PFSK-1 (cell line): ENCODE measurements at regions not wholly inside any gene's neighbourhood (a gene's known extent, or its start where the extent isn't known, plus 50 kb on each side); places are given as distances from the start of the nearest gene placed in this dataset.

Source experiments
- POLR2AphosphoS5 ChIP-seq: IDR thresholded peaks from 2 replicates; pipeline ENCODE4 v1.6.1; 2012; ENCODE audit warnings: low read depth, mild to moderate bottlenecking, control low read depth, low read length, moderate library complexity
- TAF1 ChIP-seq: IDR thresholded peaks from 2 replicates; pipeline ENCODE4 v1.6.1; 2012; ENCODE audit warnings: low read length, control low read depth, borderline replicate concordance; ENCODE audit not compliant: insufficient read depth

DNA sequence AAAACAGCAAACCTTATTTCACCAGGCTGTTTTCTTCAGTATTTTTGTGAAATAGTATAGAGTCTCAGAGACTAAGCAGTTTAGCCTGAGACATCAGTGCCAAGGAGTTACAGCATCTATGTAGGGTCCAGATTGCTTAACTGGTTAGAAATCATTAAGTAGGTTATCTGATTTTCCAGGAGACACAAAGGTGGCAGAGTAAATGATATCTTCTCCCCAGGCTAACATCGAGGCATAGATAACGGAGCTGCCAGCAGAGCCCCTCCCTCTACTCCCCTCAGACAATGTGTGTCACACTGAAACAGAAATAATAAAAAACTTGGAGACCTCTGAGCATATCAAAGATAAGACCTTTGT is 473.0 kb upstream of the CITED2 start:
- no peak for TF ChIP-seq POLR2AphosphoS5
- TF ChIP-seq TAF1 = no peak
